ENCODE measurements at regions not wholly inside any gene's neighbourhood (a gene's known extent, or its start where the extent isn't known, plus 50 kb on each side); places are given as distances from the start of the nearest gene placed in this dataset.
"Not testable (repeated sequence)": the region's sequence is repeated elsewhere in the genome, so short reads cannot be mapped to it uniquely, and the experiment has no call there.

- DNase-seq (ENCODE audit: low read depth in 3 of 3, low spot score in 2 of 3), result not testable (repeated sequence)
Observed at GRCh38 chr9:103611950-103612349, 482.2 kb upstream of the SMC2 start.

- no peak for DNase-seq (ENCODE audit: low read depth in 3 of 3, low spot score in 2 of 3)
Observed at GRCh38 chr9:103615994-103616393, 478.1 kb upstream of the SMC2 start.

- no peak for DNase-seq (ENCODE audit: low read depth in 3 of 3, low spot score in 2 of 3)
Observed at GRCh38 chr9:103617046-103617445, 477.1 kb upstream of the SMC2 start.

- DNase-seq (ENCODE audit: low read depth in 3 of 3, low spot score in 2 of 3), result no peak
Observed at GRCh38 chr9:103625161-103625804, 468.8 kb upstream of the SMC2 start.

- no peak for DNase-seq (ENCODE audit: low read depth in 3 of 3, low spot score in 2 of 3)
Observed at GRCh38 chr9:103627731-103628130, 466.4 kb upstream of the SMC2 start.

- no peak for DNase-seq (ENCODE audit: low read depth in 3 of 3, low spot score in 2 of 3)
Observed at GRCh38 chr9:103649086-103649485, 445.0 kb upstream of the SMC2 start.

GRCh38 chr9:103658156-103658555, 436.0 kb upstream of the SMC2 start:
- DNase-seq (ENCODE audit: low read depth in 3 of 3, low spot score in 2 of 3), result no peak

GRCh38 chr9:103660830-103661229, 433.3 kb upstream of the SMC2 start:
- no peak for DNase-seq (ENCODE audit: low read depth in 3 of 3, low spot score in 2 of 3)

GRCh38 chr9:103661663-103662062, 432.4 kb upstream of the SMC2 start:
- DNase-seq (ENCODE audit: low read depth in 3 of 3, low spot score in 2 of 3), result no peak

GRCh38 chr9:103669296-103669695, 424.8 kb upstream of the SMC2 start:
- no peak for DNase-seq (ENCODE audit: low read depth in 3 of 3, low spot score in 2 of 3)

GRCh38 chr9:103674271-103674670, 419.8 kb upstream of the SMC2 start:
- no peak for DNase-seq (ENCODE audit: low read depth in 3 of 3, low spot score in 2 of 3)

- DNase-seq (ENCODE audit: low read depth in 3 of 3, low spot score in 2 of 3), result no peak
Observed at GRCh38 chr9:103680581-103680980, 413.5 kb upstream of the SMC2 start.

GRCh38 chr9:103681435-103681834, 412.7 kb upstream of the SMC2 start:
- DNase-seq (ENCODE audit: low read depth in 3 of 3, low spot score in 2 of 3), result no peak

GRCh38 chr9:103700195-103700962, 393.7 kb upstream of the SMC2 start:
- DNase-seq (ENCODE audit: low read depth in 3 of 3, low spot score in 2 of 3), result no peak

GRCh38 chr9:103702572-103702971, 391.5 kb upstream of the SMC2 start:
- DNase-seq (ENCODE audit: low read depth in 3 of 3, low spot score in 2 of 3), result no peak

- no peak for DNase-seq (ENCODE audit: low read depth in 3 of 3, low spot score in 2 of 3)
Observed at GRCh38 chr9:103707181-103707580, 386.9 kb upstream of the SMC2 start.

- no peak for DNase-seq (ENCODE audit: low read depth in 3 of 3, low spot score in 2 of 3)
Observed at GRCh38 chr9:103709366-103709765, 384.7 kb upstream of the SMC2 start.

GRCh38 chr9:103713631-103714030, 380.5 kb upstream of the SMC2 start:
- no peak for DNase-seq (ENCODE audit: low read depth in 3 of 3, low spot score in 2 of 3)

- no peak for DNase-seq (ENCODE audit: low read depth in 3 of 3, low spot score in 2 of 3)
Observed at GRCh38 chr9:103714992-103715391, 379.1 kb upstream of the SMC2 start.

GRCh38 chr9:103721056-103721455, 373.1 kb upstream of the SMC2 start:
- no peak for DNase-seq (ENCODE audit: low read depth in 3 of 3, low spot score in 2 of 3)

GRCh38 chr9:103730866-103731265, 363.2 kb upstream of the SMC2 start:
- no peak for DNase-seq (ENCODE audit: low read depth in 3 of 3, low spot score in 2 of 3)

- no peak for DNase-seq (ENCODE audit: low read depth in 3 of 3, low spot score in 2 of 3)
Observed at GRCh38 chr9:103731541-103731940, 362.6 kb upstream of the SMC2 start.
